Large intestine (tissue), 3 donors: ENCODE measurements at regions not wholly inside any gene's neighbourhood (a gene's known extent, or its start where the extent isn't known, plus 50 kb on each side); places are given as distances from the start of the nearest gene placed in this dataset.

Experiments
- DNase-seq, 2 donors: peaks; one replicate each; pipeline versions ENCODE4 v3.0.0 to v3.0.0-alpha.2; 2013
- H3K27ac ChIP-seq: one replicate; pipeline ENCODE4 v1.5.1; 2013; ENCODE audit warnings: low read length
- H3K27me3 ChIP-seq: 2 replicates; pipeline ENCODE4 v1.6.1; 2013; ENCODE audit warnings: low read length; ENCODE audit not compliant: control insufficient read depth, insufficient read depth
- H3K36me3 ChIP-seq: 2 replicates; pipeline ENCODE4 v1.6.1; 2013; ENCODE audit warnings: low read length; ENCODE audit not compliant: control insufficient read depth, insufficient read depth
- H3K4me1 ChIP-seq: one replicate; pipeline ENCODE4 v1.6.1; 2013; ENCODE audit warnings: low read length; ENCODE audit not compliant: control insufficient read depth, insufficient read depth
- H3K4me3 ChIP-seq: one replicate; pipeline ENCODE4 v1.5.1; 2013; ENCODE audit warnings: low read length
- H3K9me3 ChIP-seq: one replicate; pipeline ENCODE4 v1.6.1; 2013; ENCODE audit warnings: mild to moderate bottlenecking, low read depth, low read length, moderate library complexity; ENCODE audit not compliant: control insufficient read depth
- WGBS: methylation state at CpG from one replicate; pipeline ENCODE4 v1.1.5; 2013; ENCODE audit warnings: low lambda C conversion rate; ENCODE audit not compliant: insufficient coverage; 5-methylcytosine and 5-hydroxymethylcytosine counted together

GRCh38 chr16:79964104-79964503, 363.6 kb upstream of the MAF start:
- Histone ChIP-seq H3K27ac (no peak overlapping the region), H3K4me3 (no peak overlapping the region), H3K36me3 (no peaks in the 10 kb centered on the region), H3K9me3 (no peaks in the 10 kb centered on the region), H3K4me1 (peaks cover 10% of the 10 kb centered on the region), H3K27me3 (no peaks in the 10 kb centered on the region)
- 50% methylated on average over 1 of the region's 1 CpG for WGBS
- no peak for DNase-seq

GRCh38 chr16:79962962-79963361, 362.4 kb upstream of the MAF start:
- Histone ChIP-seq H3K27me3 (no peaks in the 10 kb centered on the region), H3K36me3 (no peaks in the 10 kb centered on the region), H3K4me1 (peaks cover 18% of the 10 kb centered on the region), H3K27ac (no peak overlapping the region), H3K9me3 (no peaks in the 10 kb centered on the region), H3K4me3 (no peak overlapping the region)
- DNase-seq, result no peak
- WGBS, result no CpG with 5 or more reads among the region's 3 CpGs

- Histone ChIP-seq H3K27me3 (no peaks in the 10 kb centered on the region), H3K4me1 (peaks cover 24% of the 10 kb centered on the region), H3K36me3 (no peaks in the 10 kb centered on the region), H3K9me3 (no peaks in the 10 kb centered on the region), H3K27ac (peak overlapping the region; percentile 47), H3K4me3 (no peak overlapping the region)
- DNase-seq, result peak; percentile 42 to 75
- WGBS, result no CpG with 5 or more reads among the region's 1 CpG
Measured at GRCh38 chr16:79959226-79959625, 358.7 kb upstream of the MAF start.

- H3K4me1 ChIP-seq, result peaks cover 22% of the 10 kb centered on the region
- no peaks in the 10 kb centered on the region for H3K9me3 ChIP-seq
- no CpG with 5 or more reads among the region's 4 CpGs for WGBS
- H3K27me3 ChIP-seq, result no peaks in the 10 kb centered on the region
- DNase-seq, result peak; percentile 20 to 60
- H3K36me3 ChIP-seq, result no peaks in the 10 kb centered on the region
- H3K27ac ChIP-seq, result no peak overlapping the region
- H3K4me3 ChIP-seq, result no peak overlapping the region
Measured at GRCh38 chr16:79954921-79955705, 354.6 kb upstream of the MAF start.

- H3K36me3 ChIP-seq, result no peaks in the 10 kb centered on the region
- no peak overlapping the region for H3K4me3 ChIP-seq
- H3K9me3 ChIP-seq, result no peaks in the 10 kb centered on the region
- no peaks in the 10 kb centered on the region for H3K27me3 ChIP-seq
- WGBS, result no CpG with 5 or more reads among the region's 3 CpGs
- peaks cover 6% of the 10 kb centered on the region for H3K4me1 ChIP-seq
- no peak for DNase-seq
- H3K27ac ChIP-seq, result no peak overlapping the region
Measured at GRCh38 chr16:79950932-79951719, 350.6 kb upstream of the MAF start.

GRCh38 chr16:79949417-79949816, 348.9 kb upstream of the MAF start:
- WGBS, result no CpG with 5 or more reads among the region's 1 CpG
- Histone ChIP-seq H3K4me1 (no peaks in the 10 kb centered on the region), H3K9me3 (no peaks in the 10 kb centered on the region), H3K27ac (no peak overlapping the region), H3K36me3 (no peaks in the 10 kb centered on the region), H3K27me3 (no peaks in the 10 kb centered on the region), H3K4me3 (no peak overlapping the region)
- DNase-seq, result no peak

- Histone ChIP-seq H3K27me3 (no peaks in the 10 kb centered on the region), H3K36me3 (no peaks in the 10 kb centered on the region), H3K4me1 (no peaks in the 10 kb centered on the region), H3K9me3 (no peaks in the 10 kb centered on the region), H3K4me3 (no peak overlapping the region), H3K27ac (no peak overlapping the region)
- no peak for DNase-seq
- WGBS, result no CpG with 5 or more reads among the region's 3 CpGs
Measured at GRCh38 chr16:79947771-79948170, 347.2 kb upstream of the MAF start.

GRCh38 chr16:79946252-79946651, 345.7 kb upstream of the MAF start:
- Histone ChIP-seq H3K27me3 (no peaks in the 10 kb centered on the region), H3K27ac (no peak overlapping the region), H3K4me1 (no peaks in the 10 kb centered on the region), H3K9me3 (no peaks in the 10 kb centered on the region), H3K4me3 (no peak overlapping the region), H3K36me3 (no peaks in the 10 kb centered on the region)
- no peak for DNase-seq
- no CpG with 5 or more reads among the region's 2 CpGs for WGBS

DNA sequence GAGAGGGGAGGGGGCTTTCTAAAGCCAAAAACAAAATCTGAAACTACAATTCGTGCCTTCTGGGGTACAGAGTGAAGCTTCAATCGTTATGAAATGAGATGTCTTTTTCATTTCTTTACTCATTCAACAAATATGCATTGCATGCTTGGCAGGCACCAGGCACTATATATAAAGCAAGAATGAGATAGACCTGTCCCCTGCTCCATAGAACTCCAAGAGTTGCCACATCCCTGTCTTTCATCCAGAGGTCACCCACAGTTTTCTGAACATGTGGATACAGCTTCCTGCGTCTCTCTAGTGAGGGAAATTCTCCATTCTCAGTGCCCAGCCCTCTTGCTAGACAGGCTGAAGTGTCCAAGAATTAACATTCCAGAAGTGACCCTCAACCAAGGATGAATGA, 343.2 kb upstream of the MAF start:
- no peak for DNase-seq
- H3K36me3 ChIP-seq, result no peaks in the 10 kb centered on the region
- no peaks in the 10 kb centered on the region for H3K4me1 ChIP-seq
- 86% methylated on average over 1 of the region's 3 CpGs for WGBS
- H3K9me3 ChIP-seq, result no peaks in the 10 kb centered on the region
- no peaks in the 10 kb centered on the region for H3K27me3 ChIP-seq
- H3K27ac ChIP-seq, result no peak overlapping the region
- H3K4me3 ChIP-seq, result no peak overlapping the region

GRCh38 chr16:79938575-79938974, 338.0 kb upstream of the MAF start:
- DNase-seq, result no peak
- no peaks in the 10 kb centered on the region for H3K36me3 ChIP-seq
- no peaks in the 10 kb centered on the region for H3K4me1 ChIP-seq
- H3K4me3 ChIP-seq, result no peak overlapping the region
- H3K27me3 ChIP-seq, result no peaks in the 10 kb centered on the region
- 92% methylated on average over 2 of the region's 4 CpGs for WGBS
- no peaks in the 10 kb centered on the region for H3K9me3 ChIP-seq
- H3K27ac ChIP-seq, result no peak overlapping the region
